ENCODE measurements at regions not wholly inside any gene's neighbourhood (a gene's known extent, or its start where the extent isn't known, plus 50 kb on each side); places are given as distances from the start of the nearest gene placed in this dataset.

DNA sequence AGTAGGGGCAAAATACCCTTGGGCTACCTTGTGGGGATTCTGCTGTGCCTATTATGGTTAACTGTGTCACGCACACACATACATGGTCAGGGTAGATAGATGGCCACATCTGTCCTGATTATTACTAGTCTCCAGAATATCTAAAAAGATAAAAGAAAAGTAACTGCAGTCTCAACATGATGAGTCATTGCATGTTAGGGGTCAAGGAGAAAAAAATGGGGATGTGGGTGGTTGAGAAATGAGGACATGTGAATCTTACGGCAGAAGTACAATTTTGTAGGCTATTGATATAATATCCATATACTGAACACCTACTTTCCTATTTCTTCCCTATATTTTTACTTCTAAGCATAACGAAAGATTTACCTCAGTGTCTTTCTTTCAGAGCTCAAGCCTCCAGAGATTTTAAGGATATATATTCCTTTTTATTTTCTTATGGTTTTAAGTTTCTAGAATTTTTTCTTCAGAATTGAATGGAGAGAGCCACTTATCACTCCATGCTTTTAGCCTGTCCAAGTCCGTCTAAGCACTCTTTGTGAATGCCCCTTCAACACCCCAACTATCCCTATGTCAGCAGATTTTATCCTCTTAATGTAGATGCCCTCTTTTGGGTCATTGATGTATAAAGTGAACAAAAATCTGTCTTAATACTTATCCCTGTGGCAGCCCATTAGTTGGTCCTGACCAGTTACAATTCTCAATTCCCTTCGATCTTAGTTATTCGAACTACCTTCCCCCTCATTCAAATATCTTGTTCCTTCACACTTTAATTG, 642.2 kb downstream of the IQCM start:
- ATAC-seq: no peak
- TF ChIP-seq ZFP30 (CRISPR knock-in tag; IDR thresholded peaks at IDR 0.05): no peak

DNA sequence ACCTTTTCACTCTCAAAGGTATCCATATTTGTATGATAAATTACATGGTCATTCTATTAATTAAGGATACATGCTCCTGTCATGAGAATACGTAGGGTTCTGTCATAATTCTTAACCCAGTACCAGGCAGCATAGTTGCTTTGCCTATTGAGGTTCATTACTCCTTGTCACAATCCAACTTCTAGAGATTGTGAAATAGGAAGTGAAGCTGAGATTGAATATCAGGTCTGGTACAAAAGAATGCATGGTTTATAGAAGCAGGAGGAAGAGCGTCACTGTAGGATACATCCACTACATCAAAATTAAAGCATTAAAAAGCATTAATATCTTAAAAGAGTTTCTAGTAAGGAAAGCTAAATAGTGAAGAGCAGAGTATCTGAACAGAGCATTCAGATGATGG, 647.0 kb downstream of the IQCM start:
- no peak for TF ChIP-seq ISL1 (CRISPR knock-in tag; IDR thresholded peaks at IDR 0.05)
- TF ChIP-seq ESRRG (CRISPR knock-in tag; IDR thresholded peaks at IDR 0.05): no peak
- no peak for TF ChIP-seq ZFP30 (CRISPR knock-in tag; IDR thresholded peaks at IDR 0.05)
- TF ChIP-seq SNAI2 (CRISPR knock-in tag; IDR thresholded peaks at IDR 0.05): no peak
- TF ChIP-seq ZFP3 (CRISPR knock-in tag; IDR thresholded peaks at IDR 0.05): no peak
- TF ChIP-seq, protein P1, sequence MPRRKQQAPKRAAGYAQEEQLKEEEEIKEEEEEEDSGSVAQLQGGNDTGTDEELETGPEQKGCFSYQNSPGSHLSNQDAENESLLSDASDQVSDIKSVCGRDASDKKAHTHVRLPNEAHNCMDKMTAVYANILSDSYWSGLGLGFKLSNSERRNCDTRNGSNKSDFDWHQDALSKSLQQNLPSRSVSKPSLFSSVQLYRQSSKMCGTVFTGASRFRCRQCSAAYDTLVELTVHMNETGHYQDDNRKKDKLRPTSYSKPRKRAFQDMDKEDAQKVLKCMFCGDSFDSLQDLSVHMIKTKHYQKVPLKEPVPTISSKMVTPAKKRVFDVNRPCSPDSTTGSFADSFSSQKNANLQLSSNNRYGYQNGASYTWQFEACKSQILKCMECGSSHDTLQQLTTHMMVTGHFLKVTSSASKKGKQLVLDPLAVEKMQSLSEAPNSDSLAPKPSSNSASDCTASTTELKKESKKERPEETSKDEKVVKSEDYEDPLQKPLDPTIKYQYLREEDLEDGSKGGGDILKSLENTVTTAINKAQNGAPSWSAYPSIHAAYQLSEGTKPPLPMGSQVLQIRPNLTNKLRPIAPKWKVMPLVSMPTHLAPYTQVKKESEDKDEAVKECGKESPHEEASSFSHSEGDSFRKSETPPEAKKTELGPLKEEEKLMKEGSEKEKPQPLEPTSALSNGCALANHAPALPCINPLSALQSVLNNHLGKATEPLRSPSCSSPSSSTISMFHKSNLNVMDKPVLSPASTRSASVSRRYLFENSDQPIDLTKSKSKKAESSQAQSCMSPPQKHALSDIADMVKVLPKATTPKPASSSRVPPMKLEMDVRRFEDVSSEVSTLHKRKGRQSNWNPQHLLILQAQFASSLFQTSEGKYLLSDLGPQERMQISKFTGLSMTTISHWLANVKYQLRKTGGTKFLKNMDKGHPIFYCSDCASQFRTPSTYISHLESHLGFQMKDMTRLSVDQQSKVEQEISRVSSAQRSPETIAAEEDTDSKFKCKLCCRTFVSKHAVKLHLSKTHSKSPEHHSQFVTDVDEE (CRISPR knock-in tag; IDR thresholded peaks at IDR 0.05): no peak
- no peak for TF ChIP-seq GLIS3 (CRISPR knock-in tag; IDR thresholded peaks at IDR 0.05)
- ATAC-seq: no peak

DNA sequence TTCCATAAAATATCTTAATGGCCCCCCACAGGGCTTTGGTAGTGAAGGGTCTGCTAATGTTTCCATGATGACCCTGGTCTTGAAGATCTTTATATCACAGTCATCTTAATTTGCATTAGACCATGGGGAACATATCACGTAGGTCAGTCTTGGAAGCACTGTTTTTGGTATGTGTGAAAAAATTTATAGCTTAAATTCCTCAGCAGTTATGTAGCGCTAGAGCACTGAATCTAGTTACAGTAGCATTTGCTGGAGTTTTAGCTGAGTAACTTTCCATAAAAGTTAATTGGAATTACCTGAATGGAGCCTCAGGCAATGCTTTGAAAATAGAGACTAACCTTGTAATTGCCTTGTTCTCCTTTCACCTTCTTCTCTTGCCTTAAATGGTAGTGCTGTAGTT, 648.8 kb downstream of the IQCM start:
- TF ChIP-seq TCF4 (CRISPR knock-in tag; IDR thresholded peaks at IDR 0.05; ENCODE audit: borderline replicate concordance) (no peak), ZFP30 (CRISPR knock-in tag; IDR thresholded peaks at IDR 0.05) (no peak), ZNF565 (CRISPR knock-in tag; conservative IDR thresholded peaks at IDR 0.05; ENCODE audit: low read depth) (no peak), RARB (CRISPR knock-in tag; IDR thresholded peaks at IDR 0.05) (no peak), PPARA (CRISPR knock-in tag; IDR thresholded peaks at IDR 0.05; ENCODE audit: borderline replicate concordance) (no peak), BACH2 (CRISPR knock-in tag; IDR thresholded peaks at IDR 0.05; ENCODE audit: borderline replicate concordance) (no peak), TOX (CRISPR knock-in tag; IDR thresholded peaks at IDR 0.05; ENCODE audit: borderline replicate concordance) (no peak), SNAI2 (CRISPR knock-in tag; IDR thresholded peaks at IDR 0.05) (no peak), GLIS3 (CRISPR knock-in tag; IDR thresholded peaks at IDR 0.05) (no peak), ZNF70 (CRISPR knock-in tag; IDR thresholded peaks at IDR 0.05) (no peak), ISL1 (CRISPR knock-in tag; IDR thresholded peaks at IDR 0.05) (no peak), OSR1 (CRISPR knock-in tag; IDR thresholded peaks at IDR 0.05) (no peak)
- TF ChIP-seq, protein P2, sequence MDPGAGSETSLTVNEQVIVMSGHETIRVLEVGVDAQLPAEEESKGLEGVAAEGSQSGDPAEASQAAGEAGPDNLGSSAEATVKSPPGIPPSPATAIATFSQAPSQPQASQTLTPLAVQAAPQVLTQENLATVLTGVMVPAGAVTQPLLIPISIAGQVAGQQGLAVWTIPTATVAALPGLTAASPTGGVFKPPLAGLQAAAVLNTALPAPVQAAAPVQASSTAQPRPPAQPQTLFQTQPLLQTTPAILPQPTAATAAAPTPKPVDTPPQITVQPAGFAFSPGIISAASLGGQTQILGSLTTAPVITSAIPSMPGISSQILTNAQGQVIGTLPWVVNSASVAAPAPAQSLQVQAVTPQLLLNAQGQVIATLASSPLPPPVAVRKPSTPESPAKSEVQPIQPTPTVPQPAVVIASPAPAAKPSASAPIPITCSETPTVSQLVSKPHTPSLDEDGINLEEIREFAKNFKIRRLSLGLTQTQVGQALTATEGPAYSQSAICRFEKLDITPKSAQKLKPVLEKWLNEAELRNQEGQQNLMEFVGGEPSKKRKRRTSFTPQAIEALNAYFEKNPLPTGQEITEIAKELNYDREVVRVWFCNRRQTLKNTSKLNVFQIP (CRISPR knock-in tag; IDR thresholded peaks at IDR 0.05; ENCODE audit: borderline replicate concordance, low read depth): no peak
- TF ChIP-seq, protein P3, sequence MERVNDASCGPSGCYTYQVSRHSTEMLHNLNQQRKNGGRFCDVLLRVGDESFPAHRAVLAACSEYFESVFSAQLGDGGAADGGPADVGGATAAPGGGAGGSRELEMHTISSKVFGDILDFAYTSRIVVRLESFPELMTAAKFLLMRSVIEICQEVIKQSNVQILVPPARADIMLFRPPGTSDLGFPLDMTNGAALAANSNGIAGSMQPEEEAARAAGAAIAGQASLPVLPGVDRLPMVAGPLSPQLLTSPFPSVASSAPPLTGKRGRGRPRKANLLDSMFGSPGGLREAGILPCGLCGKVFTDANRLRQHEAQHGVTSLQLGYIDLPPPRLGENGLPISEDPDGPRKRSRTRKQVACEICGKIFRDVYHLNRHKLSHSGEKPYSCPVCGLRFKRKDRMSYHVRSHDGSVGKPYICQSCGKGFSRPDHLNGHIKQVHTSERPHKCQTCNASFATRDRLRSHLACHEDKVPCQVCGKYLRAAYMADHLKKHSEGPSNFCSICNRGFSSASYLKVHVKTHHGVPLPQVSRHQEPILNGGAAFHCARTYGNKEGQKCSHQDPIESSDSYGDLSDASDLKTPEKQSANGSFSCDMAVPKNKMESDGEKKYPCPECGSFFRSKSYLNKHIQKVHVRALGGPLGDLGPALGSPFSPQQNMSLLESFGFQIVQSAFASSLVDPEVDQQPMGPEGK (CRISPR knock-in tag; IDR thresholded peaks at IDR 0.05; ENCODE audit: borderline replicate concordance): no peak
- TF ChIP-seq, protein P1 (CRISPR knock-in tag; IDR thresholded peaks at IDR 0.05): no peak
- no peak for ATAC-seq

DNA sequence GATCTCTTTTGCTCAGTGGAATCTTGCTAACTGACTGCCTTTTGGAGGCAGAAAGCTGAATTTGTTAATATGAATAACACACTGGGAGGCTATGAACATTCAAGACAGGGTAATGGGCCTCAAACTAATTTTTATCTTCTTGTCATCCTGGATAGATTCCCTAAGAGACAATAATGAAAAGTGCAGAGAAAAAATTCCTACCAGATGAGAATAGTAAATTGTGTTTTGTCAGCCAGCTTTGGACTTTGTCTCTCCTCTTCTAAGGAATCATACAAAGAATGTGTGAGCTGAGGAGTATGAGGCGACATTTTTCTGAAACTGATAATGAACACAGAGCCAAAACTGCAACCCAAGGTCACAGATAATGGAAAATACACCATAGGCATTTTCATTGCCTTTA, 649.3 kb downstream of the IQCM start:
- no peak for ATAC-seq
- TF ChIP-seq ZNF565 (CRISPR knock-in tag; conservative IDR thresholded peaks at IDR 0.05; ENCODE audit: low read depth) (no peak), ZFP30 (CRISPR knock-in tag; IDR thresholded peaks at IDR 0.05) (no peak), ARNTL (CRISPR knock-in tag; IDR thresholded peaks at IDR 0.05; ENCODE audit: borderline replicate concordance, low read depth) (no peak)
